ENCODE measurements at regions not wholly inside any gene's neighbourhood (a gene's known extent, or its start where the extent isn't known, plus 50 kb on each side); places are given as distances from the start of the nearest gene placed in this dataset.

DNA sequence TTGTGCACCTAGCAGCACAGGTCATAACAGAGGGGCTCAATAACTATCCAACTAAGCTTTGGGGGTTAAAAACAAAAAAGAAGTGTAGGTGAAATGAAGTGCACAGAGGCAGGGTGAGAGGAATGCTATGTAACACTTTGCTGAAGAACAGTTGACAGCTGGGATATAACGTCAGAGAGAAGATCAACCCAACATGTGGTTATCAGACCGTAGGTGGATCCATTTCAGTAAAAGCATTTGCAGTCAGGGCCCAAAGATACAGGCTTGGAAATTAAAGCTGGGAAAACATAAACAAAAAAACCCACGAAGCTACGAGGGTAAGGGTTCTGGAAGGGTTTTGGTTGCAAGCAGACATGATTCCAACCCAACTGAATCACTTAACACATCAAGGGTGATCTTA lies 377.5 kb upstream of the NR2F2 start:
- no peak for TF ChIP-seq POLR2AphosphoS5 (IDR thresholded peaks at IDR 0.05; ENCODE audit: low read depth, low read length)
- no peak for TF ChIP-seq POLR2A (IDR thresholded peaks at IDR 0.05; ENCODE audit: low read depth, low read length)
- no peak for TF ChIP-seq TAF1 (IDR thresholded peaks at IDR 0.05; ENCODE audit: low read depth, low read length)

Data from GM12891 (cell line).